GM19324 (cell line): ENCODE measurements at regions not wholly inside any gene's neighbourhood (a gene's known extent, or its start where the extent isn't known, plus 50 kb on each side); places are given as distances from the start of the nearest gene placed in this dataset.
A peak's percentile ranks its signal among the peaks of the same experiment; 100 is the strongest.
"Not testable (repeated sequence)": the region's sequence is repeated elsewhere in the genome, so short reads cannot be mapped to it uniquely, and the experiment has no call there.

Experiments used
- ATAC-seq: cut with Tn5 transposase; IDR thresholded peaks from one replicate; pipeline ENCODE4 v1.9.1; 2021; ENCODE audit warnings: mild to moderate bottlenecking, moderate library complexity; ENCODE audit not compliant: unreplicated experiment, low FRiP score

GRCh38 chr1:193408782-193409293 lies 222.4 kb upstream of the B3GALT2 start:
- ATAC-seq, result no peak

- no peak for ATAC-seq
These were observed 220.5 kb upstream of the B3GALT2 start for GRCh38 chr1:193406901-193407300.

- no peak for ATAC-seq
These were observed 217.8 kb upstream of the B3GALT2 start for GRCh38 chr1:193404236-193404635.

GRCh38 chr1:193402977-193403376 lies 216.6 kb upstream of the B3GALT2 start:
- no peak for ATAC-seq

DNA sequence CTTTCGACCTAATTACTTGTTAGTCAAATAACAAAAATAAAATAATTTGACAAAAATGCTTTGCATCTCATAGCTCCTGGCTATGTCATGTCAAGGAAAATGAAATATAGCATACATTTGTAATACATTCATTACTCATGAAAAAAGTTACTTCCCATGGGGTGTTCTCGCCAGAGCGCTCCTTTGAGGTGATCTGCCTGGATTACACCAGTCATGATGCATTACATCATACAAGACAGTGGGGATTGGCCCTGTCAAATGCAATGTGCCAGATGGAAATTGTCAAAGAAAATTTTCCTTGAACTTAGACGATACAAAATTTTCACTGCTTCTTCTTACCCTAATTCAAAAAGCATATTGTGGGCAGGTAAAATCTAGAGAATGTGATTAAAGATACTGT lies 215.6 kb upstream of the B3GALT2 start:
- no peak for ATAC-seq

GRCh38 chr1:193394336-193394735 lies 207.9 kb upstream of the B3GALT2 start:
- ATAC-seq, result no peak

GRCh38 chr1:193392686-193393085 lies 206.3 kb upstream of the B3GALT2 start:
- ATAC-seq, result no peak

- ATAC-seq, result no peak
These were observed 202.3 kb upstream of the B3GALT2 start for GRCh38 chr1:193388683-193389082.

- ATAC-seq, result no peak
These were observed 201.8 kb upstream of the B3GALT2 start for GRCh38 chr1:193388165-193388564.

- no peak for ATAC-seq
These were observed 201.0 kb upstream of the B3GALT2 start for GRCh38 chr1:193387406-193387805.

DNA sequence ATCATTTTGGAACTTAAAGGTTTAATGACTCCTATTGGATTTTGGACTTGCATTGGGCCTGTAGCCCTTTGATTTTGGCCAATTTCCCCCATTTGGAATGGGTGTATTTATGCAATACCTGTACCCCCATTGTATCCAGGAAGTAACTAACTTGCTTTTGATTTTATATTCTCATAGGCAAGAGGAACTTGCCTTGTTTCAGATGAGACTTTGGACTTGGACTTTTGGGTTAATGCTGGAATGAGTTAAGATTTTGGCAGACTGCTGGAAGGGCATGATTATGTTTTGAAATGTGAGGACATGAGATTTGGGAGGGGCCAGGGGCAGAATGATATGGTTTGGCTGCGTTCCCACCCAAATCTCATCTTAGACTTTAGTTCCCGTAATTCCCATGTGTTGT lies 192.0 kb upstream of the B3GALT2 start:
- not testable (repeated sequence) for ATAC-seq

DNA sequence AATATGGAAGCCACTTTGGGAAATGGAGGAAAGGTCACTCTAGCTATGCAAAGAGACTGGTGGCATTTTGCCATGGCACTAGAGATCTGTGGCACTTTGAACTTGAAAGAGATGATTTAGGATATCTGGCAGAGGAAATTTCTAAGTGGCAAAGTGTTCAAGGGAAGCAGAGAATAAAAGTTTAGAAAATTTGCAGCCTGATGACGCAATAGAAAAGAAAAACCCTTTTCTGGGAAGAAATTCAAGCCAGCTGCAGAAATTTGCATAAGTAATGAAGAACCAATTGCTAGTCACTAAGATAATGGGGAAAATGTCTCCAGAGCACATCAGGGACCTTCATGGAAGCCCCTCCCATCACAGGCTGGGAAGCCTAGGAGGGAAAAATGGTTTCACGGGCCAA lies 191.1 kb upstream of the B3GALT2 start:
- ATAC-seq, result no peak

GRCh38 chr1:193372553-193372952 lies 186.1 kb upstream of the B3GALT2 start:
- ATAC-seq, result no peak

DNA sequence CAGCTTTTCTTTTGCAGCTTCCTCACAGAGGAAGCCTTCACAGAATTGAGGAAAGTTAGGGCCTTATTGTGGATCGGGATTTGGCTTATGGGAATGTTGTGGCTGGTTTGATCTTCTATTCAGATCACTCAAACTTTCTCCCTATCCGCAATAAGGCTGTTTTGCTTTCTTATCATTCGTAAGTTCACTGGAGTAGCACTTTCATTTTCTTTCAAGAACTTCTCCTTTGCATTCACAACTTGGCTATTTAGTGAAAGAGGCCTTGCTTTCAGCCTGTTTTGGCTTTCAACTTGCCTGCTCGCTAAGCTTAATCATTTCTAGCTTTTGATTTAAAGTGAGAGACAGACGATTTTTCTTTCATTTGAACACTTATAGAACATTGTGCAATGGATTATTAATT lies 181.9 kb upstream of the B3GALT2 start:
- ATAC-seq, result peak; percentile 84

DNA sequence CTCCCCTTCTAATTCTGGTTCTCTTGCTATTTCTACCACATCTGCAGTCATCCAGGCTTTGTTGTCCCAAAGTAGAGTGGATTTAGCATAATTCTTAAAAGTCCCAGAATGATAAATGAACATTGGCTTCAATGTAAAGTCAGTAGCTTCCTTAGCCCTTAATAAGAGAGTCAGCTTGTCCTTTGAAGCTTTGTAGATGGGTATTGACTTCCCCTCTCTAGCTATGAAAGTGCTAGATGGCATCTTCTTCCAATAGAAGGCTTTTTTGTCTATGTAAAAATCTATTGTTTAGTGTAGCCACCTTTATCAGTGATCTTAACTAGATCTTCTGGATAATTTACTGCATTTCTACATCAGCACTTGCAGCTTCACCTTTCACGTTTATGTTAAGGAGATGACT lies 181.4 kb upstream of the B3GALT2 start:
- peak; percentile 29 for ATAC-seq

DNA sequence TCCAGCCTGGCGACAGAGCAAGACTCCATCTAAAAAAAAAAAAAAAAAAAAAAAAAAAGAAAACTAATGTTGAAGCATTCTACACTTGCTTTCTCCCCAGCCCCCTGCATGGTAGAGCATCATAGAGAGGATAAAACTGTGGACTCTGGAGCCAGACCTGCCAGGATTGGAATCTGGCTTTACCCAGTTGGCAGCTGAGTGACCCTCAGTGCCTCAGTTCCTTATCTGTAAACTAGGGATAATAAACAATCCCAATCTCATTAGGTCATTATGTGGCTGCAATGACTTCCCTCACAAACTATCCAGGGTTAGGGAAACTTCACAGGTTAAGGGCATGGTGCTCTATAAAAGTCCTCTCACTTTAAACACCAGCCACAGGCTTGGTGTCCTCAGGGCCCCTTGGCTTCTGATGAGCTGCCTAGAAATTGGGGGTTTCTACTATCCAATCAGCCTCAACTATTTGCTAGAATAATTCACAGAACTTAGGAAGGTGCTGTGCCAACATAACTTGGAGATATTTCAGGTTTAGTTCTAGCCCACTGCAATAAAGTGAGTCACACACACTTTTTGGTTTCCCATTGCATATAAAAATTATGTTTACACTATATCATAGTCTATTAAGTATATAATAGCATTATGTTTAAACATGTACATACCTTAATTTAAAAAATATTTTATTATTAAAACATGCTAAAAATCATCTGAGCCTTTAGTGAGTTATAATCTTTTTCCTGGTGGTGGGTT lies 180.5 kb upstream of the B3GALT2 start:
- ATAC-seq, result no peak

DNA sequence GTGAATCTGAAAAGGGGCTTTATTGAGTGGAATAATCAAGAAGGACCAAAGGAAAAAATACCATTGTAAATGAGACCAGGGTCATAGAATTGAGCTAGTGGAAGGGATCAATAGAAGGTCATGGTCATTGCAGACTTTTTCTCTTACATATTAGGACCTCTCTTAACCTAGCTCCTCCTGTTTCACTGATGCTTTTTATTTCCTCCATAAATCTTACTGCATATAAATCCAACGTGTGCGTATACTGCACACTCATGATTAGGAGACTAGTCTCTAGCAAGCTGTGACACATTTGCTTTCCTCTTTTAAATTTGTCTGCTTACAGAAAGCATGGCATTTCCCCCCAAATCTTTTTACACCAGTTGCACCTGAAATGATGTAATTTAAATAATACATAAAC lies 179.6 kb upstream of the B3GALT2 start:
- ATAC-seq, result no peak

DNA sequence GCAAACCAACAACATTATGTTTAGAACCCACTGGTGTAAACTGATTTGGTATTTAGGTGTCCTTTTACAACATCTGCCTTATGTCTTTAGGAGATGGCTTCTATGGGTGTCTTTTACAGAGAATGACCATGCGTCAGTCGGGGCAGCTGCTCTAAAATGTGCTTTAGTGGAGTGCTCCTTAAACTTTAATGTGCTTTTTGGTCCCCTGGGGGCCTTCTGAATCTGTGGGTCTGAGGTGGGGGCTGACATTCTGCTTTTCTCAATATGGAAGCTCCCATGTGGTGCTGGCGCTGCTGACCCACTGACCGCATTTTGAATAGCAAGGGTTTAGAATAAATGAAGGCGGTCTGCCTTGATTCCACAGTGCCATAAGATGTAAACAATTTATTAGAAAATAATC lies 173.2 kb upstream of the B3GALT2 start:
- ATAC-seq, result no peak

GRCh38 chr1:193358419-193358818 lies 172.0 kb upstream of the B3GALT2 start:
- no peak for ATAC-seq

DNA sequence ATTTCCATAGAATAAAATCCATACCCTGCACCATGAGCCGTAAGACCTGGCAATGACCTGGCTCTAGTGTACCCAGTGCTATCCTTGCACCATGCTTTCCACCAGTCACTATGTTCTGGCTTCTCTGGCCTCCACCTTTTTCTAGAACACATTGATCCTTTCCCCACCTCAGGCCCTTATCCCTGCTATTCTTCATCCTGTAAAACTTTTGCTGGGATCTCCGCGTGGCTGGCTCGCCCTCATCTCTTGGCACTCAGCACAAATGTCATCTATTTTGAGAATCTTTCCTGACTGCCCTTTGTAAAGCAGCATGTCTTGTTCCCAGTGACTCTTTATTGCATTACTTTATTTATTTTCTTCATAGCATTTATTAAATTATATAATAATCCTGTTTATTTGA lies 169.8 kb upstream of the B3GALT2 start:
- ATAC-seq, result no peak

DNA sequence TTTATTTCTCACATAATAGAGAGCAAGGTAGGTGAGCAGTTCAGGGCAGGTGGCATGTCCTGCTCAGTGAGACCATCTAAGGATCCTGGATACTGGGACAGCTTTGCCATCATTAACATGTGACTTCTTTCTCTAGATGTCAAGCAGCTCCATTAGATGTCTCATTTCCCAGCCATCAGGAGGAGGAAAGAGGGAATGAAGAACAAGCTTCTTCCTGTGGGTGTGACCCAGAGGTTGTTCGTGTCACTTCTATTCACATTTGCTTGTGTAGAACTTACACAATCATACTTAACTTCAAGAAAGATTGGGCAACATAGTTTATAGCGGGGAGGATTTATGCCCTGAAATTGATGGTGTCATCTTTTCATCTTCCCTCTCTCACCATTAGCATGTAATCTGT lies 169.2 kb upstream of the B3GALT2 start:
- no peak for ATAC-seq

GRCh38 chr1:193355178-193355577 lies 168.8 kb upstream of the B3GALT2 start:
- ATAC-seq, result no peak
